IMR-90 (cell line): ENCODE measurements at regions not wholly inside any gene's neighbourhood (a gene's known extent, or its start where the extent isn't known, plus 50 kb on each side); places are given as distances from the start of the nearest gene placed in this dataset.

Source experiments
- ATAC-seq: fragments of 200-7000 bp; cut with Tn5 transposase; 2 replicates; pipeline ENCODE4 v1.9.1; 2020; ENCODE audit warnings: low read depth, mild to moderate bottlenecking, moderate library complexity
- BruUV-seq: library from RNA; stranded (reverse); fragments of 400-500 nt; replicated peaks from 2 replicates; lab custom pipeline; 2021; lab: Mats Ljungman, UMichigan
- CTCF ChIA-PET: fragments of 300-600 bp; formaldehyde crosslinking; extraction: SDS; loops from one replicate; lab custom pipeline; 2021; ENCODE audit warnings: antibody characterized with exemption; lab: Yijun Ruan, JAX
- POLR2A ChIA-PET: fragments of 300-600 bp; sonication (Branson Sonifier 250); formaldehyde crosslinking; loops from one replicate; lab custom pipeline; 2022; ENCODE audit warnings: antibody characterized with exemption; ENCODE audit not compliant: unreplicated experiment; lab: Charles Lee
- DNase-seq: peaks from one replicate; pipeline ENCODE4 v3.0.0; 2013
- H2AFZ ChIP-seq: replicated peaks from 2 replicates; pipeline ENCODE3; 2013; ENCODE audit warnings: low read length, mild to moderate bottlenecking; ENCODE audit not compliant: poor library complexity
- H2AK5ac ChIP-seq: 2 replicates; pipeline ENCODE4 v1.6.1; 2013; ENCODE audit warnings: low read depth, low read length, inconsistent platforms
- H2AK9ac ChIP-seq: replicated peaks from 2 replicates; pipeline ENCODE3; 2013; ENCODE audit warnings: mild to moderate bottlenecking, low read depth, low read length, moderate library complexity; ENCODE audit not compliant: poor library complexity
- H2BK120ac ChIP-seq: 2 replicates; pipeline ENCODE4 v1.6.1; 2013; ENCODE audit warnings: low read depth, low read length, inconsistent platforms
- H2BK15ac ChIP-seq: 3 replicates; pipeline ENCODE4 v1.6.1; 2013; ENCODE audit warnings: low read depth, low read length, inconsistent platforms
- H2BK20ac ChIP-seq: 2 replicates; pipeline ENCODE4 v1.6.1; 2013; ENCODE audit warnings: low read depth, mild to moderate bottlenecking, inconsistent platforms, low read length, moderate library complexity
- H2BK5ac ChIP-seq: 2 replicates; pipeline ENCODE4 v1.6.1; 2013; ENCODE audit warnings: mild to moderate bottlenecking, low read depth, low read length, inconsistent platforms; ENCODE audit not compliant: poor library complexity, severe bottlenecking
- H3K14ac ChIP-seq: replicated peaks from 2 replicates; pipeline ENCODE4 v1.6.1; 2013; ENCODE audit warnings: low read depth, low read length, inconsistent platforms
- H3K18ac ChIP-seq: 2 replicates; pipeline ENCODE4 v1.6.1; 2013; ENCODE audit warnings: low read depth, low read length, control low read depth
- H3K23ac ChIP-seq: 2 replicates; pipeline ENCODE4 v1.6.1; 2013; ENCODE audit warnings: low read depth, low read length, inconsistent platforms
- H3K27ac ChIP-seq: 2 replicates; pipeline ENCODE4 v1.5.1; 2013; ENCODE audit warnings: mild to moderate bottlenecking, control low read depth, low read length; ENCODE audit not compliant: insufficient read depth
- H3K27me3 ChIP-seq: 2 replicates; pipeline ENCODE4 v1.6.1; 2013; ENCODE audit warnings: low read length; ENCODE audit not compliant: control insufficient read depth, insufficient read depth
- H3K36me3 ChIP-seq: 2 replicates; pipeline ENCODE4 v1.6.1; 2013; ENCODE audit warnings: low read length, mixed read lengths; ENCODE audit not compliant: control insufficient read depth, insufficient read depth
- H3K4ac ChIP-seq: 2 replicates; pipeline ENCODE4 v1.6.1; 2013; ENCODE audit warnings: low read depth, low read length, inconsistent platforms
- H3K4me1 ChIP-seq: 2 replicates; pipeline ENCODE4 v1.6.1; 2013; ENCODE audit warnings: low read length, mixed read lengths; ENCODE audit not compliant: control insufficient read depth, insufficient read depth
- H3K4me2 ChIP-seq: 2 replicates; pipeline ENCODE4 v1.6.1; 2013; ENCODE audit warnings: low read depth, mild to moderate bottlenecking, control low read depth, low read length, moderate library complexity
- H3K4me3 ChIP-seq: 2 replicates; pipeline ENCODE4 v1.5.1; 2013; ENCODE audit warnings: low read depth, mild to moderate bottlenecking, control low read depth, low read length, moderate library complexity; ENCODE audit not compliant: insufficient read depth
- H3K56ac ChIP-seq: 2 replicates; pipeline ENCODE4 v1.6.1; 2013; ENCODE audit warnings: low read length, inconsistent platforms; ENCODE audit not compliant: insufficient read depth; ENCODE audit errors: extremely low read depth
- H3K79me1 ChIP-seq, 2 experiments: 2 replicates each; pipeline ENCODE4 v1.6.1; 2013; ENCODE audit warnings: low read length in 2 of 2, inconsistent platforms in 1 of 2, low read depth in 1 of 2
- H3K9ac ChIP-seq: 2 replicates; pipeline ENCODE4 v1.6.1; 2013; ENCODE audit warnings: low read depth, low read length, control low read depth
- H3K9me1 ChIP-seq: 2 replicates; pipeline ENCODE4 v1.6.1; 2013; ENCODE audit warnings: low read length, inconsistent platforms; ENCODE audit not compliant: insufficient read depth
- H3K9me3 ChIP-seq: 2 replicates; pipeline ENCODE4 v1.6.1; 2013; ENCODE audit warnings: low read length; ENCODE audit not compliant: control insufficient read depth, insufficient read depth
- H4K20me1 ChIP-seq: 2 replicates; pipeline ENCODE4 v1.6.1; 2013; ENCODE audit warnings: low read length, inconsistent platforms; ENCODE audit not compliant: insufficient read depth
- H4K5ac ChIP-seq: 2 replicates; pipeline ENCODE4 v1.6.1; 2013; ENCODE audit warnings: mild to moderate bottlenecking, low read depth, low read length, control low read depth
- H4K8ac ChIP-seq, 2 experiments: 2 replicates each; pipeline ENCODE4 v1.6.1; 2013; ENCODE audit warnings: low read depth in 2 of 2, low read length in 2 of 2, control low read depth in 1 of 2, inconsistent platforms in 1 of 2
- H4K91ac ChIP-seq: 2 replicates; pipeline ENCODE4 v1.6.1; 2013; ENCODE audit warnings: low read depth, low read length, inconsistent platforms; ENCODE audit not compliant: insufficient read depth
- RAD21 ChIP-seq: IDR thresholded peaks from 2 replicates; pipeline ENCODE4 v1.6.1; 2012; ENCODE audit warnings: low read length, improper control_type of control experiment
- WGBS, 2 experiments: methylation state at CpG; one replicate each; pipeline versions ENCODE4 v1.1.5 to v1.1.7; 2013; ENCODE audit warnings: missing lambda C conversion rate in 2 of 2; ENCODE audit not compliant: insufficient read length in 1 of 2; ENCODE audit errors: extremely low coverage in 2 of 2; 5-methylcytosine and 5-hydroxymethylcytosine counted together
- dilution Hi-C: fragments of 300-500 bp; cut with HindIII; formaldehyde crosslinking; loops from one replicate; pipeline ENCODE4 v1.14.3; 2018; ENCODE audit warnings: low sequenced_read_pairs; ENCODE audit not compliant: unreplicated experiment
- in situ Hi-C: fragments of 300-500 bp; cut with MboI; formaldehyde crosslinking; loops from 3 replicates; pipeline ENCODE4 v1.14.3; 2019; ENCODE audit warnings: low sequenced_read_pairs, inconsistent platforms, mixed read lengths
- intact Hi-C: fragments of 100-400 bp; cut with micrococcal nuclease; formaldehyde crosslinking; loops from 2 replicates; pipeline ENCODE4 v1.10.0; 2022

DNA sequence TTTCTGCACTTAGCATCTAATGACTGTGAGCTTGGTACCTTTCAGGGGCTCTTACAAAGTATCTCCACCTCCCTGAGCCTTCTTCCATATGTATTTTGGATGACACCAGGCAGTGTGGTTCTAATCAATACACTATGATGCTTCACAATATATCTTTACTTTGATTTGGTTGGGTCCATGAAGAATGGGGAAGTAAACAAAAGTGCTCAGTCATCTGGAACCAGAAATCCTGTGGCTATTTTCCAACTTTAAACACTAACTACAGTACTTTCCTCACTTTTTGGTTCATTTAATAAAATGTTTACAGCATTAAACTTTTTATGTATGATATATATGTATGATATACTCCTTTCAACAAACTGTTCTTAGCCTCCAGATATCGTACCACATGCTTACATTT is 216.4 kb upstream of the AFF2 start:
- H3K4me3 ChIP-seq, result no peak overlapping the region
- no peak overlapping the region for H4K5ac ChIP-seq
- in situ Hi-C loops, result no loop called here
- ATAC-seq (no peak), DNase-seq (no peak)
- H3K79me1 ChIP-seq, result no peaks in the 10 kb centered on the region
- no peaks in the 10 kb centered on the region for H4K20me1 ChIP-seq
- ChIA-PET CTCF (no interaction called here), POLR2A (no interaction called here)
- no peak overlapping the region for H2AFZ ChIP-seq
- no CpG with 5 or more reads among the region's 1 CpG for WGBS, 2 experiments
- no peak overlapping the region for H2BK15ac ChIP-seq
- no peak overlapping the region for H2BK5ac ChIP-seq
- H3K9ac ChIP-seq, result no peak overlapping the region
- no peaks in the 10 kb centered on the region for H3K27me3 ChIP-seq
- no peaks in the 10 kb centered on the region; the same call in 1 of the 2 replicates for H3K9me3 ChIP-seq
- no peak overlapping the region for H3K23ac ChIP-seq
- intact Hi-C loops, result no loop called here
- no peak overlapping the region for H2BK120ac ChIP-seq
- H3K4me1 ChIP-seq, result no peaks in the 10 kb centered on the region
- H2BK20ac ChIP-seq, result no peak overlapping the region
- H4K91ac ChIP-seq, result no peak overlapping the region
- H3K9me1 ChIP-seq, result no peaks in the 10 kb centered on the region
- no peak overlapping the region for H4K8ac ChIP-seq
- no peak overlapping the region for H3K14ac ChIP-seq
- H2AK5ac ChIP-seq, result no peak overlapping the region
- H3K27ac ChIP-seq, result no peak overlapping the region
- H3K4ac ChIP-seq, result no peak overlapping the region
- H3K4me2 ChIP-seq, result no peak overlapping the region
- H3K36me3 ChIP-seq, result no peaks in the 10 kb centered on the region
- no peak overlapping the region for H3K56ac ChIP-seq
- H3K18ac ChIP-seq, result no peak overlapping the region
- no TSS peak for BruUV-seq
- no peak overlapping the region for H2AK9ac ChIP-seq
- dilution Hi-C loops, result no loop called here
- no peak for TF ChIP-seq RAD21
